Kidney tubule cell (primary cell): ENCODE measurements at regions not wholly inside any gene's neighbourhood (a gene's known extent, or its start where the extent isn't known, plus 50 kb on each side); places are given as distances from the start of the nearest gene placed in this dataset.
A peak's percentile ranks its signal among the peaks of the same experiment; 100 is the strongest.
"Not testable (repeated sequence)": the region's sequence is repeated elsewhere in the genome, so short reads cannot be mapped to it uniquely, and the experiment has no call there.

Experiments used
- DNase-seq: peaks from one replicate; pipeline ENCODE4 v3.0.0-alpha.2; 2018; ENCODE audit warnings: low spot score

DNA sequence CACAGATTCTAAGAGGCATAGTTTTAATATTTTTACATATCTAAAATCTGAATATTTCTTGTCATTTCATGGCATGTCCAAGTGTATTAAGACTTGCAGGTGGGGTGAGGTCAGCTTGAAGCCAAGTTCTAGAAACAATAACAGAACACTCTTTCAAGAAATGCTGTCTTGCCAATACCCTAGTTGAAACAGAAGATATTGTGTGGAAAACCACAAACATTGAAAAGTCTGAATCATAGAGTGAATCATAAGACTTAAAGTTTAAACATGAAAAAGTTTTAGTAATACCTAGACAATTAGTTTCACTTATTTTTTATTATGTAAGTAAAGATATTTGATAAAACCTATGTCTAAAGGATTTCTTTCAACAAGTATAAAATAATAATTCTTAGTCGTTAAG, 191.5 kb upstream of the CAND1 start:
- peak; percentile 79 for DNase-seq

DNA sequence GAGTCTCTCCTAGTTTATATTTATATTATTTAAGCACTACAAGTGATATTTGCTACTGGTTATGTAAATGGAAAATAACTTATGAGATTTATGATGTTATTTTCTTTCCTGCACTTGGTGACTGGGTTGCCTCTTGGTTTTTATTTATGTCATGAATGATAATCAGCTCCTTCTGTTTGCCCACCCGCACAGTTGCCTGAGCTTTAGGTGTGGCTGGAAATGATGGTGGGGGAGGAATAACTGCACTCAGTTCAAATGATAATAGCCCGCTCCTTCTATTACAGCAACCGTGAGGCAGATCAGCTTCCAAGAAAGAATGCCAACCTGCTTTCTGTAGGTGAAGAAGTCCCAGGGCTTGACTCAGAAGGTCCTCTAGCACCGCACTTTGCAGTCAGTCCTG, 190.2 kb upstream of the CAND1 start:
- DNase-seq = no peak

DNA sequence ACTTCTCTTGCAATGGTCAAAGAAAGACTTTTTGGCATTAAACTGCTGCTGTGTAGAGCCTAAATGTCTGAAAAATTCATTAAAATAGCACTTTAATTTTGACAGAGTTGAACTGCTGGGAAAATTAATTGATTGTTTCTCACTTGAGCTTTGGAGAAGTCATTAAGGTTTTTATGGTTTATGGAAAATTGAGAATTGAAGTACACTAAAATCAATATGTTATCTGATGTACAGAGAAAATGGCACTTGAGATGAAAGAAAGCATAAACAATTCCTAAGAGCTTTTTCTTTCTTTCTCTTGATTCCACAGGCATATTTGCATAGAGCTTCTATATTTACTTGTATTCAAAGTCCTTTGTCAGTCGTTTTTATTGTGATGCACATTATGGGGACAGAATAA, 188.5 kb upstream of the CAND1 start:
- DNase-seq = no peak

- DNase-seq = no peak
Measured at GRCh38 chr12:67082221-67082620, 186.9 kb upstream of the CAND1 start.

GRCh38 chr12:67085699-67086098, 183.5 kb upstream of the CAND1 start:
- peak; percentile 51 for DNase-seq

- peak; percentile 21 for DNase-seq
Measured at GRCh38 chr12:67086116-67086515, 183.0 kb upstream of the CAND1 start.

DNA sequence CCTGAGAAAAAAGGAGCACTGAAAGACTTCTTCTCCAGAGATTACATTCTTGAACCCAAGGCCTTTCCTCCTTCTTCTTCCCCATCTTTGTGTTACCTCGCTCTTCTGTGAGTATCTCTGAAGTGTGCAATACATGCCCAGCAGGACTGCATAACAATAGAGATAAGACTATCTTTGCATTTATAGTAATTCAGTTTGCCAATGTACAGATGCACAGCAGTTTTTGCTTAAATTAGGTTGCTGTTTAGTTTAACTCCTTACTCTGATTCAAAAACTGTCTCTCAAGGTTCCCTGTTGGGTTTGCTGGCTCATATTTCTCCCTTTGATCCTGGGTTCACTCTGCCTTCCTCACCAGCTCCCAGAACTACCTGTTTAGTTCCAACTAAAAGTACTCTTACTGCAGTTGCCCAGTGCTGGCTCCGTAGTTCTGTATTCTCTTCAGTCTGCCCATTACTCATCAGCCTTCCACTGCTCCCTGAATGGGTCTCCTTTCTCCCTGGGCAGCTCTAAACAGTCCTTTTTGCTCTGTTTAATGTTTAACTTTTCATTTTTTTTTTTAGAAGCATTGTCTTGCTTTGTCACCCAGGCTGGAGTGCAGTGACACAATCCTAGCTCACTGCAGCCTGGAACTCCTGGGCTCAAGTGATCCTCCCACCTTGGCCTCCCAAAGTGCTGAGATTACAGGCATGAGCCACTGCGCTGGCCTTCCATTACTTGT, 180.6 kb upstream of the CAND1 start:
- DNase-seq = peak; percentile 90

DNA sequence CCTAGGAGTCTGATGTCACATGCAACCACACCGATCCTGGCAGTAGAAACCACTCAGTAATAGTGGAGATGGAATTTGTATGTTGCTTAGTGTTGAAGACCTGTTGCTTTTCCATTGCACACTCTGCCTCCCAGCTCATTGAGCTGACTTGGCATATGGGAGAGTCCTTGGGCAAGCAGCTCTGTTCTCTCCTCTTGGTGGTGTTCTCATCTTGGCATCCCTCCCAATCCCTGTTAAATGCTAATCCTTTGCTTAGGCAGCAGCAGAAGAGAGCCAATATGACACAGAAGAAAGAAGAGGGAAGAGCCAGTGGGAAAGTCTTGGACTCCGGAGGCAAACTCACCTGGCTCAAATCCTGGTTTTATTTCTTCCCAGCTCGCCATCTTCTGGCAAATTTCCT, 178.0 kb upstream of the CAND1 start:
- DNase-seq = peak; percentile 89

DNA sequence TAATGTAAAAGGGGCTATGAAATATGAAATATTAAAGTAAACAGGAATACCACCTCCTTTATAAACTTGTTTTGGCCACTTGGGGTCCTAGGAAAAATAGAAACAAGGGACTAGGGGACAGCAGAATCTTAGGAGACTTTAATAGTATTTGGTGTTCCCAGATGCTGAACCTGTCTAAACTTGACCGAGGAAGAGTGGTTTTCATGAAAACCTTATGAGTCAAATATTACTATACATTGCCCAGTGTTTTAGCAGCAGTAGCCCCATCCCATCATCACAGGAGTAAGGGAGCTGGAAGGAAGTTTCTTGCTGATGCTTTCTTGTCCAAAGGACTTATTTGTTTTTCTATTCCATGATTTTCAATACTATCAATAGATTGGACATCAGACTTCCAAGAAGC, 177.5 kb upstream of the CAND1 start:
- DNase-seq = no peak

DNA sequence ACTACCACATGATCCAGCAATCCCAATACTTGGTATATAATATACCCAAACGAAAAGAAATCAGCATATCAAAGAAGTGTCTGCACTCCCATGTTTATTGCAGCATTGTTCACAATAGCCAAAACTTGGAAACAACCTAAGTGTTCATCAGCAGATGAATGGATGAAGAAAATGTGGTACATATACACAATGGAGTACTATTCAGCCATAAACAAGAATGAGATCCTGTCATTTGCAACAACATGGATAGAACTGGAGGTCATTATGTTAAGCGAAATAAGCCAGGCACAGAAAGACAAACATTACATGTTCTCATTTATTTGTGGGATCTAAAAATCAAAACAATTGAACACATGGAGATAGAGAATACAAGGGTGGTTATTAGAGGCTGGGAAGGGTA, 176.2 kb upstream of the CAND1 start:
- DNase-seq = not testable (repeated sequence)

DNA sequence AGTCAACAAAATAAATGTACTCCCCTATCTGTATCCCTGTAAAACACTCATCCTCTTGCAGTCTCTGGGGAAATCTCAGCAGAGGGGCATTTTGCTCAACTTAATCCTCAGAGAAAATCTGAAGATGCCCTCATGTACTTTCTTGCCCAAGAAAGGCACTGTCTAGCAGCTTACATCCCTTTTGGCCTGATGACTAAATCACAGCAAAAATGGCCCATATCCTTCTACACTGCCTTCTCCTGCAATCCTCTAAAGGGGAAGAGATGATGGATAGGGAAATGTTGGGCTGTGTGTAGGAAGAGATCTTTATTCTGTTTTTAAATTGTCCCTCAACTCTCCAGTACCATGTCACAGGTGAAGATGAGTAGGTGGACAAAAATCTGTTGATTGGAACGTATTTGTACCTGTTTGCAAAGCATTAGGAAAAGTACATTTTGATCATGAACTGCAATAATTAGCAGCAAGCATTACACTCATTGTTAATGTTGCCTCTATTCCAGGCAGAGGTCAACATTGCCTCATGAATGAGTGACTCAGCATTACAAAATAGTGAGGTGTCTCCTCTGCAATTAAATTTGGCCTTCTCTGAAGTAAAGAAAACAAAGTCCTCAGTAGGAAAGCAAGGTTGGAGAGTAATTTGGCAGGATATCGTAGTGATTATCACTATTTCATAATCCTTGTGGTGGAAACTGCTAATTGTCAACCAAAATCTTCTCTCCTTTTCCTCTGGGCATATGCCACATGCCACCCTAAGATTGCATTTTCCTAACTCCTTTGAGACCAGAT, 172.4 kb upstream of the CAND1 start:
- DNase-seq = peak; percentile 51

DNA sequence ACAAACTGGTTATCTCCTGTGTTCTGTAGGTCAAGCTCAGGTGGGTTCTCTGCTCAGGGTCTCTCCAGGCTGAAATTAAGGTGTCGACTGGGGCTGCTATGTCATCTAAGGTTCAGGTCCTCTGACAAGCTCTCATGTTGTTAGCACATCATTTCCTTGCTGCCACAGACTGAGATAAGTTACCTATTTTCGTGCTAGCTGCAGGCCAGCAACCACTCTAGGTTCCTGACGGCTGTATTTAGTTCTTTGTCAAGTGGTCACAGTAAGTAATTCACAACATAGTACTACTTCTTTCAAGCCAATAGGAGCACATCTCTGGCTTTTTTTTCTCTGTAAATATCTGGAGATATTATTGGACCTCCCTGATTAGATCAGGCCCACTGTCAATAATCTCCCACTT, 169.3 kb upstream of the CAND1 start:
- DNase-seq = no peak

GRCh38 chr12:67103521-67103920, 165.6 kb upstream of the CAND1 start:
- DNase-seq = no peak

GRCh38 chr12:67107235-67107634, 161.9 kb upstream of the CAND1 start:
- DNase-seq = no peak

DNA sequence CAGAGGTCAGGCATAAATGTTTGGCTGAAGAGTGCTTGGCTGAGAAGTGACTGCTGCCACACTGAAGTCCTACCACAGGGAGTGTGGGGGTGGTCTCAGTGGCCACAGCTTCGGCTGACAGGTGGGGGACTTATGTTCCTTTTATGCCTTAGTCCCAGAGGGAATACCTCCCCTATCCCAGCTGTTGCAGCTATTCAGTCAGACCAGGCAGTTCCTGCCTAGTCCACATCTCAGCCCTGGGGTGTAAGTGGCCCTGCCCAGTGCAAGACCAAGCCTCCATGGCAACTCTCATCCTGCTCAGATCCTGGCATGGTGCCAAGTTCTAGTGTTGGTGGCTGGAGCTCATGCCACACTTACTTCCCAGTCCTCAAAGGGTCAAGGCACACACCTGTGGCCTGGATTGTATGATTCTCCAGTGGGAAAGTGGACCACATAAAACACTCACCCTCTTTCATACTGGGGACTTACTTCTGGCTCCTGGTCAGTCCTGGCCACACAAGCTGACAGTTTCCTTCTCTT, 161.3 kb upstream of the CAND1 start:
- no peak for DNase-seq

DNA sequence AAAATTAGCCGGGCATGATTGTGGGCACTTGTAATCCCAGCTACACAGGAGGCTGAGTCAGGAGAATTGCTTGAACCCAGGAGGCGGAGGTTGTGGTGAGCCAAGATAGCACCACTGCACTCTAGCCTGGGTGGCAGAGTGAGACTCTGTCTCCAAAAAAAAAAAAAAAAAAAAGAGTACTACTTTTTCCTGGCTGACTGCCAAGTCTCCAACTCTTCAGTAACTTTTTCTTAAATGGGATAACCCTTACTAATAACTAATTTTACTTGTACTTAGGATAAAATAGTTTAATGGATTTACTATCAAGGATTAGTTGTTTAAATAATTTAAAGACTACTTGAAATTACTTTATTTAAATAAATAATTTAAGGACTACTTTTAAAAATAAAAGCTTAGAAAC, 158.8 kb upstream of the CAND1 start:
- not testable (repeated sequence) for DNase-seq

DNA sequence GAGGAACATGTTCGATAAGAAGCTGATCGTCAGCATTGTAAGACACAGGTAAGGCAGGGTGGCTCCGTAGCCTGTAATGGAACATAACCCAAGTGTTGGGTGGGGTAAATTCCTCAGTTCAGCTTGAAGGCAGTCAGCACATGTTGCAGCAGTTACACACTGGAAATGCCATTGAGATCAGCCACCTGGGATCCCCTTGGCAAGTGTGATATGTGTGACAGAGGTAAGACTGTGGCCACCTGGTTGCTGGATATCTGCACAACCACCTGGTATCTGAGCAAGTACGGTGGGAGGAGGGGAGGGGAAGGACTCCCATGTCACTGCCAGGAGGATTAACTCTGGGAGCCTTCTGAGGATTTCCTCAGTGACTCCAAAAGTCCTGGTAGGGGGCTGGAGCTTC, 158.0 kb upstream of the CAND1 start:
- DNase-seq = no peak

GRCh38 chr12:67112586-67112985, 156.6 kb upstream of the CAND1 start:
- no peak for DNase-seq

DNA sequence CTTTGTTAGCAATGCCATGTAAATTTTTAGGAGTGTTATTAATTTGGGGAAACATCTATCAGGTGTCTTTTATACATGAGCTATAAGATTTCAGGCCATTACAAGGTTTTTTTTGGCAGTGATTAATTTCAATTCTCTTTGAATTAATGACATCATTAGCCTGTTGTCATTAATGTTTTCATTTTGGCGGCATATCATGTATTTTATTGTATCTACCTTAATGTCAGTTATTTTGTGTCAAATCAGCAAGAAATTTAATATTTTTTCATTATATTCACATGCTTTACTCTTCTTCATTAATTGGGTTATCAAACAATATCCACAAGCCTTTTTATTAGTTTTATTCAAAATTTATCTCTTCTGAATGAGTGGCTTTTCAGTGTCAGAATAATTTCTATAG, 153.0 kb upstream of the CAND1 start:
- DNase-seq = no peak

DNA sequence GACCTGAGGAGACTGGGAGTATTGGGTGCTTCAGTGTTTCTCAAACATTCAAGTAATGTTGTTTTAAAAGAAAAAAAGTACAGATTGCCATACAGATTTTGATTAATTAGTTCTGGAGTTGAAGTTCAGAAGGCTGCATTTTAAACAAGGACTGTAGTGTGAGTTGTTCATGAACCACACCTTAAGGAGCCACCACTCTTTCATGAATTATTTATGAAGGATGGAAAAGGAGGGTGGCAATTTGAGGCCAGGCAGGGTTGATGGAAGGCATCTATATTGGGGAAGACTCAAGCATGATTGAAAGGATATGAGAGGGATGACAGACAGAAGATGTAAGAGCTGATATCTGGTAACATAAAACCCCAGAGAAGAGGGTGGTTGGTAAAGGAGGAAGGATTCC, 146.6 kb upstream of the CAND1 start:
- no peak for DNase-seq

DNA sequence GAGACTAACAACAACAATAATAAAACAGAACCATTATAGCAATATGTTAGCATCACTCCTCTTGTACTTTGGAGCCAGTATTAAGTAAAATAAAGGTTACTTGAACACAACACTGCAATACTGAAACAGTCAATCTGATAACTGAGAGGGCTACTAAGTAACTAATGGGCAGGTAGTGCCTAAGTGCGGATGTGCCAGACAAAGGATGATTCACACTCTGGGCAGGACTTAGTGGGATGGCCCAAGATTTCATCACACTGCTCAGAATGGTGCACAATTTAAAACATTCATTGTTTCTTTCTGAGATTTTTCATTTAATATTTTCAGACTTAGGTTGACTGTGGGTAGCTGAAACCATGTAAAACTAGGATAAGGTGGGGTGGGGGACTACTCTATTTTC, 131.9 kb upstream of the CAND1 start:
- peak; percentile 54 for DNase-seq

DNA sequence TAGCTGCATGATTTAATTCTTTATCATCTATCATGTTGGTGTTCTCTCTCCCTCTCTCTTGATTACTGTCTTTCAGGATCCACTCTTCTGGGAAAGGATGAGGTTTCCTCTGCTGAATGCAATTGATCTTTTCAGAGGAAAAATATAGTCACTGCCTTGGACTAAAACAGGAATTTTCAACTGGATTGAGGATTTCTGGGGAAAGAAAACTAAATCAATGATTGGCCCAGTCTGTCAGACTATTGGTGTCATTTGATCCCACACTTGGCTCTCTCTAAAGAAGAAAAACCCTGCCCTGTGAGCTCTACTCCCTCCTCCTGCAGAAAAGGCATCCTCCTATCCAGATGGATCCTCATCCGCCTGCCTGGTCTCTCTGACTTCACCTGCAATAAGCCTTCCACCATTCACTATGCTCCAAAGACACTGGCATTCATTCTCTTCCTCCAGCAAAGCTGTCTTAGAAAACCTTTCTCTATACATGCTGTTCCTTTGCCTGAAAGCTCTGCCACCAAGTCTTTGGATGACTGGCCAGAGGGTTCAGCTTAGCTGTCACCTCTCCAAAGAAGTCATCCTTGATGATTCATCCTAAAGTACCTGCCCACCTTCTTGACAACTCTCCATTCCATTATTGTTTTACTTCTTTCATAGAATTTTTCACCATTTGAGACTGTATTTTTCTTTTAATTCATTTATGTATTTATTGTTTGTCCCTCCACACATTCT, 127.7 kb upstream of the CAND1 start:
- DNase-seq = peak; percentile 2

DNA sequence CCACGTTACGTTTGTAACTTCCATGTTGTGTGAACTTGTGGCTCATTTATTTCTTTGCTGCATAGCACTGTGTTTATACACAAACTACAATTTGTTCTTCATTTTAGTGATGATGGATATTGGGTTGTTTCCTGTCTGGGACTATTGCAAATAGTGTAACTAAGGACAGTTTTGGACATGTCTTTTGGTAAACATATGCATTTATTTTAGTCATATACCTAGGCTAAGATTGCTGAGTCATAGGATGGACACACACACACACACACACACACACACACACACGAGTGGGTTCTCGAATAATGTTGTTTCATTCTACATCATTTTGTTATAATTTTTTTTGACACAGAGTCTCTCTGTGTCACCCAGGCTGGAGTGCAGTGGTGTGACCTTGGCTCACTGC, 123.5 kb upstream of the CAND1 start:
- no peak for DNase-seq
